ENCODE measurements at regions not wholly inside any gene's neighbourhood (a gene's known extent, or its start where the extent isn't known, plus 50 kb on each side); places are given as distances from the start of the nearest gene placed in this dataset.
A peak's percentile ranks its signal among the peaks of the same experiment; 100 is the strongest.

- no peak overlapping the region for H3K4me3 ChIP-seq (ENCODE audit: control insufficient read depth, low read depth, low read length)
- DNase-seq (ENCODE audit: low read depth) = no peak
- TF ChIP-seq, protein P1, sequence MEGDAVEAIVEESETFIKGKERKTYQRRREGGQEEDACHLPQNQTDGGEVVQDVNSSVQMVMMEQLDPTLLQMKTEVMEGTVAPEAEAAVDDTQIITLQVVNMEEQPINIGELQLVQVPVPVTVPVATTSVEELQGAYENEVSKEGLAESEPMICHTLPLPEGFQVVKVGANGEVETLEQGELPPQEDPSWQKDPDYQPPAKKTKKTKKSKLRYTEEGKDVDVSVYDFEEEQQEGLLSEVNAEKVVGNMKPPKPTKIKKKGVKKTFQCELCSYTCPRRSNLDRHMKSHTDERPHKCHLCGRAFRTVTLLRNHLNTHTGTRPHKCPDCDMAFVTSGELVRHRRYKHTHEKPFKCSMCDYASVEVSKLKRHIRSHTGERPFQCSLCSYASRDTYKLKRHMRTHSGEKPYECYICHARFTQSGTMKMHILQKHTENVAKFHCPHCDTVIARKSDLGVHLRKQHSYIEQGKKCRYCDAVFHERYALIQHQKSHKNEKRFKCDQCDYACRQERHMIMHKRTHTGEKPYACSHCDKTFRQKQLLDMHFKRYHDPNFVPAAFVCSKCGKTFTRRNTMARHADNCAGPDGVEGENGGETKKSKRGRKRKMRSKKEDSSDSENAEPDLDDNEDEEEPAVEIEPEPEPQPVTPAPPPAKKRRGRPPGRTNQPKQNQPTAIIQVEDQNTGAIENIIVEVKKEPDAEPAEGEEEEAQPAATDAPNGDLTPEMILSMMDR (IDR thresholded peaks at IDR 0.05; ENCODE audit: control insufficient read depth, insufficient read depth, low read depth, low read length, missing control alignments) = no peak
These were observed 271.7 kb upstream of the LDB2 start for GRCh38 chr4:17170131-17170530.

DNA sequence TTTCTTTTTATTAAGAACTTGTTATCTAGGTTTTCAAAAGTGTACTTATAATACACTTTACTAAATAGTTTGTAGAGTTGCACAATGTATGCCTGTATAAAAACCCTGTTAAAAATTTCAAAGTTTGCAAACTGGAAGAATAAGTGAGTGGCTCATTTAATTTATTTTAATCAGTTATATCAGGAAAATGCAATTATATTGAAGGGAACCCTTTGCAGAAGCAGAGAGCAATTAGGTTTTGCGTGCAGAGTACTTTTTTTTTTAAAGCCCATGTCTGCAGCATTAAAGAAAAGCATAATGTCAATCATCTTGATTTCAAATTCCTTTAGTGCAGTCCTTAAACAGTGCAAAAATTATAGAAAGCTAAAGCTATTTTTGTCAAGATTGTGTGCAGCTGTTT is 271.3 kb upstream of the LDB2 start:
- H3K4me3 ChIP-seq (ENCODE audit: control insufficient read depth, low read depth, low read length) = no peak overlapping the region
- DNase-seq (ENCODE audit: low read depth) = no peak
- TF ChIP-seq, protein P1 (IDR thresholded peaks at IDR 0.05; ENCODE audit: control insufficient read depth, insufficient read depth, low read depth, low read length, missing control alignments) = no peak

DNA sequence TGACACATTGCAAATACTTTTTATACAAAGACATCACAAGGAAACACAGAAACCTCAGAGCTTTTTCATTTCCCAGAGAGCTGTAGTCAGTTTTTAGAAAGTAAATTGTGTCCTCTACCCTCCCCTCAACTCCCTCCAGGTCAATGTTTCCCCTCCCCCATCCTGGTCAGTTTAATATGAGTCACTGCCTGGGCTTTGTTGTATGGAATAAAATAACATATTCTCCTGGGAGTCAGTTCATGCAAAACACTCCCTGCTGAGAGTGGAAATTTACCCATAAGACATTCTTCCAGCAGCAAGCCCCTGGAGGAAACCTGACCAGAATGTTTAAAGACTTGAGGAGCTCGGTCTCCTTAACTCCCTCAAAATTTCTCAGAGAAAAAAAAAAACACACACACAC is 270.1 kb upstream of the LDB2 start:
- DNase-seq (ENCODE audit: low read depth) = peak; percentile 37
- H3K4me3 ChIP-seq (ENCODE audit: control insufficient read depth, low read depth, low read length) = no peak overlapping the region
- TF ChIP-seq, protein P1 (IDR thresholded peaks at IDR 0.05; ENCODE audit: control insufficient read depth, insufficient read depth, low read depth, low read length, missing control alignments) = no peak

DNA sequence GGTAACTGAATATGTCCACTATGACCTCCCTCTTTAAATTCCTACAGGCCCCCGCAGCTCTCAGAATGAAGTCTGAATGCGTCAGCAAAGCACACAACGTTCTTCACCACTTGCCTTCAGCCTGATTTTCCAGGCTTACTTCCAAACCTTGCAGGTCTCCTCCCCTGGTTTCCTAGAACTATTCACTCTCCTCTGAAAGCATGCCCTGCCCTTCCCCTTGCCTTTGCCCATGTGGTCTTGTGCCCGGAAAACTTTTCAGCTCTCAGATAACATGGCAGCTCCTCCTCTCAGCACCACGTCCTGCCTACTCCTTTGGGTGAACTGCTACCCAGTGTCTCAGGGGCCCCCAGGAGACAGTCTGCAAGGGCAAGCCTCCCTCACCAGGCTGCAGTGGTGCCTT is 268.5 kb upstream of the LDB2 start:
- H3K4me3 ChIP-seq (ENCODE audit: control insufficient read depth, low read depth, low read length) = no peak overlapping the region
- no peak for DNase-seq (ENCODE audit: low read depth)
- TF ChIP-seq, protein P1 (IDR thresholded peaks at IDR 0.05; ENCODE audit: control insufficient read depth, insufficient read depth, low read depth, low read length, missing control alignments) = no peak

DNA sequence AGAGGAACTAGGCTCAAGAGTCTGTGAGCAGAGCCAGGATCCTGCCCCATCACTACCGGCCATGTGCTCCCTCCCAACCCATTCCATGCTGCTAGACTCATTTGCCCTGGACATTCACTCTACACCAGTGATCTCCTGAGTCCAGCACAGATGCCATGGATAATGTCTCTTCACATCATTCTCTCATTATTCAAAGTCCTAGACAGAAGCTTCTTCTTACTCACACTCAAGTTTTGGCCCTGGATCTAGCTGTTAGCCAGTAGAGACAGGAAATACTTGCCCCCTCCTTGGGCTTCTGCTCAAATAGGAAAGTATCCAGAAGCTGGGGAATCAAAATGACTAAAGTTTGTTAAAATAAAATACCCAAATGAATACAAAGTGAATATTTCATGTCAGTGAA is 266.8 kb upstream of the LDB2 start:
- DNase-seq (ENCODE audit: low read depth) = no peak
- no peak overlapping the region for H3K4me3 ChIP-seq (ENCODE audit: control insufficient read depth, low read depth, low read length)
- TF ChIP-seq, protein P1 (IDR thresholded peaks at IDR 0.05; ENCODE audit: control insufficient read depth, insufficient read depth, low read depth, low read length, missing control alignments) = no peak

DNA sequence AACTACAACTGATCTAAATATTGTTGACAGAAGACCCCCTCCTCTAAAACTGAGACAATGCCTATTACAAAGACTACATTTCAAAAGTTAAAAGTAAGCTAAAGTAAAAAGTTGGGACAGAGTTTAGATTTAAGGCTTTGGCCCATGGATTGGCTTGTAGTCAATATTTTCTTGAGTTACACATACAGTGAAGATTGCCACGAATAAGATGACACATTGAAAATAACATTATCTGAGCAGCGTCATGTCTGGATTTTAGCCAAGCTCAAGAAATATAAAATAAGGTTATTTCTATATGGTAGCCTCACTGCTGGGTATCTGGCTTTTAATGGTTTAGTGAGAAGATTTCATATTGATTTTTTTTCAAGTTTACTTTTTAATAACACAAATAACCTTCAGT is 266.2 kb upstream of the LDB2 start:
- no peak for DNase-seq (ENCODE audit: low read depth)
- TF ChIP-seq, protein P1 (IDR thresholded peaks at IDR 0.05; ENCODE audit: control insufficient read depth, insufficient read depth, low read depth, low read length, missing control alignments) = no peak
- H3K4me3 ChIP-seq (ENCODE audit: control insufficient read depth, low read depth, low read length) = no peak overlapping the region

DNA sequence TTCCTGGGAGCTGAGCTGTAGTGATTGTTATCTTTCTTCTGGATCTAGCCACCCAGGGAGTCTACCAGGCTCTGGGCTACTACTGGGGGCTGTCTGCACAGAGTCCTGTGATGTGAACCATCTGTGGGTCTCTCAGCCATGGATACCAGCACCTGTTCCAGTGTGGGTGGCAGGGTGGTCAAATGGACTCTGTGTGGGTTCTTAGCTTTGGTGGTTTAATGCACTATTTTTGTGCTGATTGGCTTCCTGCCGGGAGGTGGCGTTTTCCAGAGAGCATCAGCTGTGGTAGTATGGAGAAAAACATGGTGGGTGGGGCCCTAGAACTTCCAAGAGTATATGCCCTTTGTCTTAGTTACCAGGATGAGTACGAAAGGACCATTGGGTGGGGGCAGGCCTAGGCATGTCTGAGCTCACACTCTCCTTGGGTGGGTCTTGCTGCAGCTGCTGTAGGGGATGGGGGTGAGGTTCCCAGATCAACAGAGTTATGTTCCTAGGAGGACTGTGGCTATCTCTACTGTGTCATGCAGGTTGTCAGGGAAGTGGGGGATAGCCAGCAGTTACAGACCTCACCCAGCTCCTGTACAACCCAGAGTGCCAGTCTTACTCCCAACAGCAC is 264.8 kb upstream of the LDB2 start:
- TF ChIP-seq, protein P1 (IDR thresholded peaks at IDR 0.05; ENCODE audit: control insufficient read depth, insufficient read depth, low read depth, low read length, missing control alignments) = no peak
- DNase-seq (ENCODE audit: low read depth) = no peak
- H3K4me3 ChIP-seq (ENCODE audit: control insufficient read depth, low read depth, low read length) = no peak overlapping the region

Measured in AG09309 (cell line).